OCI-LY7 (cell line): ENCODE measurements at regions not wholly inside any gene's neighbourhood (a gene's known extent, or its start where the extent isn't known, plus 50 kb on each side); places are given as distances from the start of the nearest gene placed in this dataset.

Source experiments
- CTCF ChIP-seq: fragments of 200-600 bp; sonication (generic); conservative IDR thresholded peaks from 2 replicates; pipeline ENCODE4 v1.5.1; 2014; ENCODE audit warnings: mild to moderate bottlenecking, antibody characterized with exemption, low read length, moderate library complexity, mixed read lengths
- EZH2phosphoT487 ChIP-seq: fragments of 200-600 bp; sonication (generic); IDR thresholded peaks from 2 replicates; pipeline ENCODE4 v1.6.1; 2018; ENCODE audit warnings: low read depth, borderline replicate concordance, mild to moderate bottlenecking, mixed run types, antibody characterized with exemption, low read length, moderate library complexity, mixed read lengths

GRCh38 chr7:125661-126060, 66.7 kb upstream of the FAM20C start:
- TF ChIP-seq CTCF (no peak), EZH2phosphoT487 (no peak)
